Cardiac muscle cell (in vitro differentiated cells and primary cell): ENCODE measurements at regions not wholly inside any gene's neighbourhood (a gene's known extent, or its start where the extent isn't known, plus 50 kb on each side); places are given as distances from the start of the nearest gene placed in this dataset.

Experiments
- DNase-seq, 2 donors: peaks; one replicate each; pipeline versions ENCODE4 v3.0.0 to v3.0.0-alpha.2; 2010 to 2017; ENCODE audit warnings: low read depth in 1 of 2, low spot score in 1 of 2
- H3K27ac ChIP-seq: fragments of 200-600 bp; sonication (generic); 2 replicates; pipeline ENCODE4 v1.5.1; 2016
- H3K27me3 ChIP-seq: fragments of 200-600 bp; sonication (generic); 2 replicates; pipeline ENCODE4 v1.6.0; 2016; ENCODE audit warnings: control low read depth
- H3K36me3 ChIP-seq: fragments of 200-600 bp; sonication (generic); 2 replicates; pipeline ENCODE4 v1.5.1; 2016; ENCODE audit warnings: control low read depth
- H3K4me1 ChIP-seq: fragments of 200-600 bp; sonication (generic); 2 replicates; pipeline ENCODE4 v1.8.1; 2017; ENCODE audit warnings: low read depth, mild to moderate bottlenecking, mixed run types
- H3K4me3 ChIP-seq: fragments of 200-600 bp; sonication (generic); 2 replicates; pipeline ENCODE4 v1.5.1; 2016; ENCODE audit warnings: mild to moderate bottlenecking
- H3K9me3 ChIP-seq: fragments of 200-600 bp; sonication (generic); 2 replicates; pipeline ENCODE4 v1.5.1; 2017; ENCODE audit warnings: low read depth, mild to moderate bottlenecking, control low read depth
- TF ChIP-seq, protein P1 (sequence below): IDR thresholded peaks from 2 replicates; pipeline ENCODE4 v1.5.1; 2012; ENCODE audit warnings: low read depth, mild to moderate bottlenecking, low read length

DNA sequence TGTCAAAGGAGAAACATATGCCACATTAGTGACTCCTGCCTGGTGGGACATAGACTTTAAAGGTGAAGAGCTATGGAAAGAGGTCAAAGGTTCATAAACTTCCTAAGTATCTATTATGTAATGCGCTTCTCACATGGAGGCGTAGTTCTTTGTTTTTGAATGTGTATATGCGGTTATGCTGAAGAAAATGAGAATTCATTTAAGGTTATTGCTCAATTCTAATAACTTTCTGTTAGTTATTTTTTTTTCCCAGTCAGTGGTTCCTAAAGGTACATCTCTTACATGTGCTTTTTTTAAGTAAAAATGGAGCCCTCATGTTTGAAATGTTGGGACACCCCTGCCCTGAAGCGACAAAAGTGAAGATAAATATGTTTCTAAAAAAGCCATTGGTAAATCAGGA, 156.2 kb downstream of the SPATA31D1 start:
- TF ChIP-seq, protein P1, sequence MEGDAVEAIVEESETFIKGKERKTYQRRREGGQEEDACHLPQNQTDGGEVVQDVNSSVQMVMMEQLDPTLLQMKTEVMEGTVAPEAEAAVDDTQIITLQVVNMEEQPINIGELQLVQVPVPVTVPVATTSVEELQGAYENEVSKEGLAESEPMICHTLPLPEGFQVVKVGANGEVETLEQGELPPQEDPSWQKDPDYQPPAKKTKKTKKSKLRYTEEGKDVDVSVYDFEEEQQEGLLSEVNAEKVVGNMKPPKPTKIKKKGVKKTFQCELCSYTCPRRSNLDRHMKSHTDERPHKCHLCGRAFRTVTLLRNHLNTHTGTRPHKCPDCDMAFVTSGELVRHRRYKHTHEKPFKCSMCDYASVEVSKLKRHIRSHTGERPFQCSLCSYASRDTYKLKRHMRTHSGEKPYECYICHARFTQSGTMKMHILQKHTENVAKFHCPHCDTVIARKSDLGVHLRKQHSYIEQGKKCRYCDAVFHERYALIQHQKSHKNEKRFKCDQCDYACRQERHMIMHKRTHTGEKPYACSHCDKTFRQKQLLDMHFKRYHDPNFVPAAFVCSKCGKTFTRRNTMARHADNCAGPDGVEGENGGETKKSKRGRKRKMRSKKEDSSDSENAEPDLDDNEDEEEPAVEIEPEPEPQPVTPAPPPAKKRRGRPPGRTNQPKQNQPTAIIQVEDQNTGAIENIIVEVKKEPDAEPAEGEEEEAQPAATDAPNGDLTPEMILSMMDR: no peak
- no peak overlapping the region for H3K27ac ChIP-seq
- H3K9me3 ChIP-seq: no peaks in the 10 kb centered on the region
- no peaks in the 10 kb centered on the region for H3K27me3 ChIP-seq
- no peak overlapping the region for H3K4me3 ChIP-seq
- peaks cover 15% of the 10 kb centered on the region for H3K4me1 ChIP-seq
- H3K36me3 ChIP-seq: no peaks in the 10 kb centered on the region
- DNase-seq: no peak

DNA sequence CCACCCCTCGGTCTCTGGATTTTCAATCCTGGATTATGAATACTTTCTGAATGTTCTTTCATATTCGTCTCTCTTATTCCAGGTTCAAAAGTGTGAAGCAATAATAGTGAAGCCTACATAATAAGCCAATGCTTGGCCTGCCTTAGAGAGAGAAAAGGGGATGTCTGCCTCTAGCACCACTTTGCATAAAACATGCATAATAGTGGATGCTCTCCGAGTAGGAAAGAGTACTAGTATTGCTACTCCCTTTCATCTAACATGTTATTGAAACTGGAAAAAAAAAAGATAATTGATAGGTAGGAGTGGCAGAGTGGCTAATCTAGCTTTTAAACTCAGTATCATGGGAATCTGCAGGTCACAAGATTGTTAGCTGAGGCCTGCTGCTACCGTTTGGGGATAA, 158.1 kb downstream of the SPATA31D1 start:
- no peak for DNase-seq
- H3K4me1 ChIP-seq: peaks cover 19% of the 10 kb centered on the region
- TF ChIP-seq, protein P1: no peak
- no peak overlapping the region for H3K27ac ChIP-seq
- H3K9me3 ChIP-seq: no peaks in the 10 kb centered on the region
- no peaks in the 10 kb centered on the region for H3K27me3 ChIP-seq
- no peak overlapping the region for H3K4me3 ChIP-seq
- H3K36me3 ChIP-seq: no peaks in the 10 kb centered on the region

DNA sequence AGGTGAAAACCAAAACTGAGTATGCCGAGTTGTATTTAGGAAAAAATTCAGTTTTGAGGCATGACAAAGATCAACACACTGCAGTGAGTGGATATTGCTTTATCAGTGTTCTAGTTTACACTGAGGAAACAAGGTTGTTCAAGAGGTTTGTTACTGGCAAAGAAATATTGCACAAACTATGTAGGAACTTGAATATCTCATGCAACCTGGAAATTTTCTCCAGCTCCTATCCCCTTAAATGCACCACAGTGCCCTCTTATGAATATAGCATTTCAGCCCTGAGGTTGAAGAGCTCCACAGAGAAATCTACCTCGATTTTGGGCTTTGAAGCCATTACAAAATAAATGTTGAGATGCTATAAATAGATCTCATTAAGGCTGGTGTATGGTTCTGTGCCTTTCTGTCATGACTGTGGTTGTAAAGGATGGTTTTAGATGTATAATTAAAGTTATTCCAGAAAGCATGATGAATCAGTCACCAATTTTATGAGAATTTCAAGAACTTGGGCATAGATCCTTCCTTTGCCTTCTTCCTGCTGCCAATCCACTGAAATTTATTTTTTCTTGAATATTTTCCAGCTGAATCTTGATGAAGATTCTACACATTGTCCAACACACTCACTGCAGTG, 159.3 kb downstream of the SPATA31D1 start:
- no peaks in the 10 kb centered on the region for H3K36me3 ChIP-seq
- no peak overlapping the region for H3K27ac ChIP-seq
- no peak overlapping the region for H3K4me3 ChIP-seq
- no peak for DNase-seq
- TF ChIP-seq, protein P1: no peak
- H3K27me3 ChIP-seq: no peaks in the 10 kb centered on the region
- peaks cover 19% of the 10 kb centered on the region for H3K4me1 ChIP-seq
- H3K9me3 ChIP-seq: no peaks in the 10 kb centered on the region

DNA sequence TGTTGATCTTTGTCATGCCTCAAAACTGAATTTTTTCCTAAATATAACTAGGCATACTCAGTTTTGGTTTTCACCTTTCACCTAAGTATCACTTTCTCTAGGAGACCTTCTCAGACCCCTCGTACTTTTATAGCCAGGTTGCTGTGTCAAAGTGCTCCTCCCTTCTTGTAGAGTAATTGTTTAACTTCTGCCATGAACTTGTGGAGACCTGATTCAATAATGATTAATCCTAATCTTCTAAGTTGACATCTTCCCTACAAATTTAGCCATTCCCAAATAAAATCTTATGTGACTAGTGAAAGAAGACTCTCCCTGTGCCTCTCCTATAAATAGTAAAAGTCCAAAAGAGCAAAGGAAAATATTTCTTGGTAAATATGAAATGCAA, 159.8 kb downstream of the SPATA31D1 start:
- TF ChIP-seq, protein P1: no peak
- no peak overlapping the region for H3K4me3 ChIP-seq

DNA sequence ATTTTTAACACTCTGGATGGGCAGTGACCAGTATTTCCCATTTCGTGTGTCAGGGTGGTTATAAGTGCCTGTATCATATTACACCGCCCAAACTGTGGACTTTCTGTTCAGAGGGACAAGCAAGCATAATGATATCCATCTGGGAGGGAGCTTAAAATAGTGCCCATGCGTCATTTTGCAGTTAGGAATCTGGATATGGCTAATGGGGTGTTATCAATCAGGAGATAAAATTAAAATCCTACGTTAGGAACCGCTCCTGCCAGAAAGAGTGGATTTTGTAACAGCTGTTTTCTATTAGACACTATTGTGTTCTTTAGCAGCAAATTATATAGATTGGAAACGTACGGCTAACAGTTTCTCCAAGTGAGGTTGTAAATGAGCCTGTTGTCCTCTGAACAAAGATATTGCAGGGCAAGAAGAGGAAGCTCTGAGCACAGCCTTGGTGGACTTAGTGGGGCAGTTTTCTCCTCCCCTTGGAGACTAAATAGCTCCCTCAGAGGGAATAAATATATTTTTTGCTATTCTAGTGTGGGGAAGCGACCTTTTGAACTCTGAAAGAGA, 160.4 kb downstream of the SPATA31D1 start:
- Histone ChIP-seq H3K27ac (peak overlapping the region; percentile 51), H3K4me3 (no peak overlapping the region), H3K4me1 (peaks cover 19% of the 10 kb centered on the region), H3K36me3 (no peaks in the 10 kb centered on the region), H3K9me3 (no peaks in the 10 kb centered on the region), H3K27me3 (no peaks in the 10 kb centered on the region)
- TF ChIP-seq, protein P1: no peak
- DNase-seq: peak; percentile 31 to 78

More for the DNA sequence above, 159.8 kb downstream of the SPATA31D1 start:
- Histone ChIP-seq H3K27me3 (no peaks in the 10 kb centered on the region), H3K27ac (no peak overlapping the region), H3K4me1 (peaks cover 19% of the 10 kb centered on the region), H3K36me3 (no peaks in the 10 kb centered on the region), H3K9me3 (no peaks in the 10 kb centered on the region)
- no peak for DNase-seq
